Fibroblast of the aortic adventitia (primary cell): ENCODE measurements at regions not wholly inside any gene's neighbourhood (a gene's known extent, or its start where the extent isn't known, plus 50 kb on each side); places are given as distances from the start of the nearest gene placed in this dataset.
"Not testable (repeated sequence)": the region's sequence is repeated elsewhere in the genome, so short reads cannot be mapped to it uniquely, and the experiment has no call there.

ENCODE experiments used
- DNase-seq: peaks from one replicate; pipeline ENCODE4 v3.0.0-alpha.2; 2010; ENCODE audit warnings: low read depth
- H3K4me3 ChIP-seq: 2 replicates; pipeline ENCODE4 v1.5.1; 2011; ENCODE audit warnings: low read depth, mild to moderate bottlenecking, control low read depth, low read length, moderate library complexity
- TF ChIP-seq, protein P1 (sequence below): IDR thresholded peaks from 2 replicates; pipeline ENCODE4 v1.5.1; 2011; ENCODE audit warnings: mild to moderate bottlenecking, low read length, control low read depth, inconsistent platforms; ENCODE audit not compliant: insufficient read depth

GRCh38 chr4:15327311-15328298 is 100.2 kb upstream of the C1QTNF7 start:
- H3K4me3 ChIP-seq: no peak overlapping the region
- DNase-seq: peak; percentile 63
- TF ChIP-seq, protein P1, sequence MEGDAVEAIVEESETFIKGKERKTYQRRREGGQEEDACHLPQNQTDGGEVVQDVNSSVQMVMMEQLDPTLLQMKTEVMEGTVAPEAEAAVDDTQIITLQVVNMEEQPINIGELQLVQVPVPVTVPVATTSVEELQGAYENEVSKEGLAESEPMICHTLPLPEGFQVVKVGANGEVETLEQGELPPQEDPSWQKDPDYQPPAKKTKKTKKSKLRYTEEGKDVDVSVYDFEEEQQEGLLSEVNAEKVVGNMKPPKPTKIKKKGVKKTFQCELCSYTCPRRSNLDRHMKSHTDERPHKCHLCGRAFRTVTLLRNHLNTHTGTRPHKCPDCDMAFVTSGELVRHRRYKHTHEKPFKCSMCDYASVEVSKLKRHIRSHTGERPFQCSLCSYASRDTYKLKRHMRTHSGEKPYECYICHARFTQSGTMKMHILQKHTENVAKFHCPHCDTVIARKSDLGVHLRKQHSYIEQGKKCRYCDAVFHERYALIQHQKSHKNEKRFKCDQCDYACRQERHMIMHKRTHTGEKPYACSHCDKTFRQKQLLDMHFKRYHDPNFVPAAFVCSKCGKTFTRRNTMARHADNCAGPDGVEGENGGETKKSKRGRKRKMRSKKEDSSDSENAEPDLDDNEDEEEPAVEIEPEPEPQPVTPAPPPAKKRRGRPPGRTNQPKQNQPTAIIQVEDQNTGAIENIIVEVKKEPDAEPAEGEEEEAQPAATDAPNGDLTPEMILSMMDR: no peak

GRCh38 chr4:15331930-15332329 is 95.9 kb upstream of the C1QTNF7 start:
- TF ChIP-seq, protein P1: no peak
- no peak for DNase-seq
- H3K4me3 ChIP-seq: no peak overlapping the region

DNA sequence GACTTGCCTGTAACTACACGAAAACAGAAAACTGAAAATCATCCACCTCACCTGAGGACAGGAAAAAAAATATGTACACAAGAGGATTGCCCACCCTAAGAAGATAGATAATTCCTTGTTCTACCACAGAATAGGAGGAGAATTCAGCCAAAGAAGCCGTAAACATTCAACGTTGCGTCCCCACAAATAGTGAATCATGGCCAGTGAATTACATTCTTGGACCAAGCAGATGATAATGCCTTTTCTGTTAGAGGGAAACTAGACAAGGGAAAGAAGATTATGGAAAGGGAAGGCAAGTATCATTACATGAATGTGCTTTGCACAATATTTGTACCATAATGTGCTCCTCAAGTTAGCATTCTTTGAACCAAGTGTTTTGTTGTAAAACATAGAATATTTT is 95.5 kb upstream of the C1QTNF7 start:
- H3K4me3 ChIP-seq: no peak overlapping the region
- DNase-seq: no peak
- TF ChIP-seq, protein P1: no peak

GRCh38 chr4:15333692-15334633 is 93.9 kb upstream of the C1QTNF7 start:
- TF ChIP-seq, protein P1: no peak
- no peak for DNase-seq
- H3K4me3 ChIP-seq: no peak overlapping the region

- TF ChIP-seq, protein P1: no peak
- no peak overlapping the region for H3K4me3 ChIP-seq
- no peak for DNase-seq
Observed at GRCh38 chr4:15336410-15337167, 91.2 kb upstream of the C1QTNF7 start.

DNA sequence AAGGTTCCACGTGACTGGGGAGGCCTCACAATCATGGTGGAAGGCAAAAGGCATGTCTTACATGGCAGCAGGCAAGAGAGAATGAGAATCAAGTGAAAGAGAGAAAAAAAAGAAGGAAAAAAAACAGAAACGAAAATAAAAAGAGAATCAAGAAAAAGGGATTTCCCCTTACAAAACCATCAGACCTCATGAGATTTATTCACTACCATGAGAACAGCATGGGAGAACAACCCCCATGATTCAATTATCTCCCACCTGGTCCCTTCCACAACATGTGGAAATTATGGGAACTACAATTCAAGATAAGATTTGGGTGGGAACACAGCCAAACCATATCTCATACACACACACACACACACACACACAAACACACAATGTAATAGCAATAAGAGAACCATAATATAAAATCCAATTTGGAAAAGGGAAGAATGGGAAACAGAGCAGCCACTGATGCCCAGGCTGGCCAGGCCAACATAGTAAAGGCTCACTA is 90.6 kb upstream of the C1QTNF7 start:
- H3K4me3 ChIP-seq, DNase-seq: not testable (repeated sequence)
